HEK293 (cell line): ENCODE measurements at regions not wholly inside any gene's neighbourhood (a gene's known extent, or its start where the extent isn't known, plus 50 kb on each side); places are given as distances from the start of the nearest gene placed in this dataset.

Experiments
- CTCF ChIP-seq: fragments of 450-650 bp; formaldehyde crosslinking; IDR thresholded peaks from 2 replicates; pipeline ENCODE4 v1.5.1; 2016; ENCODE audit warnings: missing biosample characterization, missing genetic modification characterization
- KLF16 ChIP-seq: fragments of 450-650 bp; formaldehyde crosslinking; IDR thresholded peaks from 2 replicates; pipeline ENCODE4 v1.5.1; 2017; ENCODE audit warnings: missing biosample characterization, missing genetic modification characterization
- YY1 ChIP-seq: fragments of 450-650 bp; formaldehyde crosslinking; IDR thresholded peaks from 2 replicates; pipeline ENCODE4 v1.5.1; 2018; ENCODE audit warnings: missing biosample characterization, missing genetic modification characterization
- ZNF112 ChIP-seq: fragments of 450-650 bp; formaldehyde crosslinking; IDR thresholded peaks from 2 replicates; pipeline ENCODE4 v1.5.0; 2017; ENCODE audit warnings: missing biosample characterization, missing genetic modification characterization
- ZNF274 ChIP-seq, 2 experiments: fragments of 200-500 bp in 1 of 2; fragments of 450-650 bp in 1 of 2; sonication (Bioruptor generic) in 1 of 2; formaldehyde crosslinking in 1 of 2; IDR thresholded peaks; 2 replicates each; pipeline versions ENCODE4 v1.5.1 to v1.6.1; 2014 to 2016; ENCODE audit warnings: borderline replicate concordance in 1 of 2, inconsistent platforms in 1 of 2, low read length in 1 of 2, missing biosample characterization in 1 of 2, missing genetic modification characterization in 1 of 2
- ZNF391 ChIP-seq: fragments of 450-650 bp; formaldehyde crosslinking; IDR thresholded peaks from 2 replicates; pipeline ENCODE4 v1.5.1; 2016; ENCODE audit warnings: low read depth, missing biosample characterization, missing genetic modification characterization, borderline replicate concordance
- ZSCAN18 ChIP-seq: fragments of 450-650 bp; formaldehyde crosslinking; IDR thresholded peaks from 2 replicates; pipeline ENCODE4 v1.5.1; 2016; ENCODE audit warnings: missing biosample characterization, missing genetic modification characterization

GRCh38 chr14:25826105-25826504, 771.7 kb downstream of the NOVA1 start:
- TF ChIP-seq CTCF (tag by site-specific recombination) (no peak), ZNF112 (tag by site-specific recombination) (no peak), ZSCAN18 (tag by site-specific recombination) (no peak), ZNF274 (IDR thresholded peaks at IDR 0.05; ENCODE audit: low read length) (no peak), ZNF274 (tag by site-specific recombination; IDR thresholded peaks at IDR 0.05; ENCODE audit: borderline replicate concordance) (no peak), KLF16 (tag by site-specific recombination) (no peak), YY1 (tag by site-specific recombination) (no peak), ZNF391 (tag by site-specific recombination) (no peak)
